Keratinocyte (primary cell): ENCODE measurements at regions not wholly inside any gene's neighbourhood (a gene's known extent, or its start where the extent isn't known, plus 50 kb on each side); places are given as distances from the start of the nearest gene placed in this dataset.

ENCODE experiments used
- DNase-seq: peaks from one replicate; pipeline ENCODE4 v3.0.0-alpha.2; 2011; ENCODE audit warnings: low read depth, missing footprints, low spot score
- FAIRE-seq: peaks from 2 replicates; lab custom pipeline; 2011; peaks lifted over from hg19 to GRCh38; lab: Jason Lieb, UNC
- H2AFZ ChIP-seq: 2 replicates; pipeline ENCODE4 v1.6.0; 2012; ENCODE audit warnings: low read length, control low read depth, inconsistent platforms; ENCODE audit not compliant: control insufficient read depth
- H3K27ac ChIP-seq: 2 replicates; pipeline ENCODE4 v1.5.1; 2011; ENCODE audit warnings: low read length; ENCODE audit not compliant: control insufficient read depth, insufficient read depth
- H3K27me3 ChIP-seq: 3 replicates; pipeline ENCODE4 v1.6.0; 2011; ENCODE audit warnings: low read length; ENCODE audit not compliant: control insufficient read depth, insufficient read depth; ENCODE audit errors: extremely low read depth
- H3K36me3 ChIP-seq, 2 experiments: 2 replicates in 1 of 2; 3 replicates in 1 of 2; pipeline ENCODE4 v1.5.1; 2011; ENCODE audit warnings: low read length in 2 of 2, mild to moderate bottlenecking in 1 of 2; ENCODE audit not compliant: control insufficient read depth in 2 of 2, insufficient read depth in 2 of 2; ENCODE audit errors: extremely low read depth in 1 of 2
- H3K4me1 ChIP-seq: 3 replicates; pipeline ENCODE4 v1.5.1; 2011; ENCODE audit warnings: low read length; ENCODE audit not compliant: control insufficient read depth, insufficient read depth; ENCODE audit errors: extremely low read depth
- H3K4me2 ChIP-seq: 3 replicates; pipeline ENCODE4 v1.6.0; 2011; ENCODE audit warnings: low read depth, low read length; ENCODE audit not compliant: control insufficient read depth, insufficient read depth; ENCODE audit errors: extremely low read depth
- H3K4me3 ChIP-seq, 3 experiments: fragments of 200-600 bp in 1 of 3; sonication (generic) in 1 of 3; 2 replicates in 2 of 3; 3 replicates in 1 of 3; pipeline ENCODE4 v1.5.1; 2011 to 2016; ENCODE audit warnings: low read length in 3 of 3, mild to moderate bottlenecking in 3 of 3, control low read depth in 2 of 3, inconsistent platforms in 1 of 3, low read depth in 1 of 3, mixed read lengths in 1 of 3, mixed run types in 1 of 3, moderate library complexity in 1 of 3; ENCODE audit not compliant: control insufficient read depth in 2 of 3, insufficient read depth in 2 of 3; ENCODE audit errors: extremely low read depth in 1 of 3
- H3K79me2 ChIP-seq: 2 replicates; pipeline ENCODE4 v1.6.0; 2012; ENCODE audit warnings: low read length; ENCODE audit not compliant: control insufficient read depth, insufficient read depth
- H3K9ac ChIP-seq: 3 replicates; pipeline ENCODE4 v1.6.0; 2011; ENCODE audit warnings: low read length; ENCODE audit not compliant: control insufficient read depth, insufficient read depth; ENCODE audit errors: extremely low read depth
- H3K9me1 ChIP-seq: 3 replicates; pipeline ENCODE4 v1.6.0; 2011; ENCODE audit warnings: low read length; ENCODE audit not compliant: control insufficient read depth, insufficient read depth; ENCODE audit errors: extremely low read depth
- H3K9me3 ChIP-seq: 2 replicates; pipeline ENCODE4 v1.5.1; 2012; ENCODE audit warnings: low read depth, low read length; ENCODE audit not compliant: control insufficient read depth
- H4K20me1 ChIP-seq: 3 replicates; pipeline ENCODE4 v1.6.0; 2011; ENCODE audit warnings: low read length; ENCODE audit not compliant: control insufficient read depth, insufficient read depth; ENCODE audit errors: extremely low read depth
- CTCF ChIP-seq, 3 experiments: IDR thresholded peaks in 1 of 3; conservative IDR thresholded peaks in 1 of 3; optimal IDR thresholded peaks in 1 of 3; 2 replicates in 2 of 3; 3 replicates in 1 of 3; pipeline versions ENCODE3 to v1.5.1; 2011; ENCODE audit warnings: low read length in 3 of 3, mild to moderate bottlenecking in 3 of 3, moderate library complexity in 2 of 3, control low read depth in 1 of 3, inconsistent platforms in 1 of 3; ENCODE audit not compliant: insufficient read depth in 2 of 3; ENCODE audit errors: extremely low read depth in 1 of 3
- EZH2 ChIP-seq: IDR thresholded peaks from one replicate; pipeline ENCODE4 v1.6.1; 2012; ENCODE audit warnings: inconsistent platforms, mild to moderate bottlenecking, low read length, moderate library complexity
- dilution Hi-C: fragments of 300-500 bp; cut with MboI; formaldehyde crosslinking; loops from one replicate; pipeline ENCODE4 v1.7.0; 2020; ENCODE audit warnings: low sequenced_read_pairs; ENCODE audit not compliant: extremely low pct_ligation_motif_present

- H4K20me1 ChIP-seq = no peaks in the 10 kb centered on the region
- no peak overlapping the region for H3K4me3 ChIP-seq
- no peak overlapping the region for H3K9ac ChIP-seq
- no peak for FAIRE-seq
- H2AFZ ChIP-seq = no peak overlapping the region
- H3K9me3 ChIP-seq = no peaks in the 10 kb centered on the region
- no peaks in the 10 kb centered on the region for H3K79me2 ChIP-seq
- H3K27ac ChIP-seq = no peak overlapping the region
- TF ChIP-seq EZH2 (no peak), CTCF (optimal IDR thresholded peaks at IDR 0.05 in 1 of 3, IDR thresholded peaks at IDR 0.05 in 1 of 3, conservative IDR thresholded peaks at IDR 0.05 in 1 of 3; ENCODE audit: extremely low read depth in 1 of 3, insufficient read depth in 2 of 3, low read length in 3 of 3) (no peak)
- no peaks in the 10 kb centered on the region for H3K4me1 ChIP-seq
- no peak for DNase-seq
- no peaks in the 10 kb centered on the region for H3K36me3 ChIP-seq
- no peak overlapping the region for H3K4me2 ChIP-seq
- no peaks in the 10 kb centered on the region for H3K27me3 ChIP-seq
- dilution Hi-C loops = no loop called here
- H3K9me1 ChIP-seq = no peaks in the 10 kb centered on the region
Measured at GRCh38 chr7:48703466-48703865, 220.9 kb upstream of the CDC14C start.

- H3K4me1 ChIP-seq = no peaks in the 10 kb centered on the region
- DNase-seq (no peak), FAIRE-seq (no peak)
- H2AFZ ChIP-seq = no peak overlapping the region
- TF ChIP-seq EZH2 = no peak
- no peak for TF ChIP-seq CTCF (optimal IDR thresholded peaks at IDR 0.05 in 1 of 3, IDR thresholded peaks at IDR 0.05 in 1 of 3, conservative IDR thresholded peaks at IDR 0.05 in 1 of 3; ENCODE audit: extremely low read depth in 1 of 3, insufficient read depth in 2 of 3, low read length in 3 of 3)
- no peaks in the 10 kb centered on the region for H3K27me3 ChIP-seq
- no peak overlapping the region for H3K4me2 ChIP-seq
- no peak overlapping the region for H3K9ac ChIP-seq
- H3K79me2 ChIP-seq = no peaks in the 10 kb centered on the region
- no peak overlapping the region for H3K27ac ChIP-seq
- dilution Hi-C loops = no loop called here
- no peaks in the 10 kb centered on the region for H3K9me3 ChIP-seq
- no peak overlapping the region for H3K4me3 ChIP-seq
- H3K36me3 ChIP-seq = no peaks in the 10 kb centered on the region
- no peaks in the 10 kb centered on the region for H3K9me1 ChIP-seq
- no peaks in the 10 kb centered on the region for H4K20me1 ChIP-seq
Measured at GRCh38 chr7:48708122-48708521, 216.2 kb upstream of the CDC14C start.
